ENCODE measurements at regions not wholly inside any gene's neighbourhood (a gene's known extent, or its start where the extent isn't known, plus 50 kb on each side); places are given as distances from the start of the nearest gene placed in this dataset.

- TF ChIP-seq CTCF (IDR thresholded peaks at IDR 0.05) = no peak
- no peak for TF ChIP-seq EP300 (IDR thresholded peaks at IDR 0.05; ENCODE audit: low read depth)
- no peak for TF ChIP-seq POLR2A (IDR thresholded peaks at IDR 0.05)
- no peak for TF ChIP-seq POLR2AphosphoS5 (IDR thresholded peaks at IDR 0.05)
These were observed 213.9 kb upstream of the ITGA4 start for GRCh38 chr2:181243319-181243718.
